GM12873 (cell line): ENCODE measurements at regions not wholly inside any gene's neighbourhood (a gene's known extent, or its start where the extent isn't known, plus 50 kb on each side); places are given as distances from the start of the nearest gene placed in this dataset.

Source experiments
- CTCF ChIP-seq: IDR thresholded peaks from 2 replicates; pipeline ENCODE4 v1.5.1; 2012; ENCODE audit warnings: low read depth, mild to moderate bottlenecking, moderate library complexity, low read length, control low read depth; ENCODE audit not compliant: insufficient read depth; ENCODE audit errors: missing control alignments

- TF ChIP-seq CTCF = no peak
Measured at GRCh38 chr4:112952313-112952700, 97.1 kb upstream of the ANK2 start.

- TF ChIP-seq CTCF = no peak
Measured at GRCh38 chr4:112953262-112953661, 96.2 kb upstream of the ANK2 start.

- TF ChIP-seq CTCF = no peak
Measured at GRCh38 chr4:112954286-112954685, 95.2 kb upstream of the ANK2 start.

GRCh38 chr4:112956484-112956896 lies 93.0 kb upstream of the ANK2 start:
- TF ChIP-seq CTCF = no peak

GRCh38 chr4:112966701-112967488 lies 82.6 kb upstream of the ANK2 start:
- no peak for TF ChIP-seq CTCF

GRCh38 chr4:112968451-112969159 lies 80.8 kb upstream of the ANK2 start:
- no peak for TF ChIP-seq CTCF

- no peak for TF ChIP-seq CTCF
Measured at GRCh38 chr4:112970903-112971302, 78.5 kb upstream of the ANK2 start.
